Effector CD8-positive, alpha-beta T cell (primary cell): ENCODE measurements at regions not wholly inside any gene's neighbourhood (a gene's known extent, or its start where the extent isn't known, plus 50 kb on each side); places are given as distances from the start of the nearest gene placed in this dataset.
A peak's percentile ranks its signal among the peaks of the same experiment; 100 is the strongest.

ENCODE experiments used
- DNase-seq: peaks from one replicate; lab custom pipeline; 2025; lab: John Stamatoyannopoulos, UW

GRCh38 chr9:129330711-129331492, 152.8 kb upstream of the IER5L start:
- no peak for DNase-seq

DNA sequence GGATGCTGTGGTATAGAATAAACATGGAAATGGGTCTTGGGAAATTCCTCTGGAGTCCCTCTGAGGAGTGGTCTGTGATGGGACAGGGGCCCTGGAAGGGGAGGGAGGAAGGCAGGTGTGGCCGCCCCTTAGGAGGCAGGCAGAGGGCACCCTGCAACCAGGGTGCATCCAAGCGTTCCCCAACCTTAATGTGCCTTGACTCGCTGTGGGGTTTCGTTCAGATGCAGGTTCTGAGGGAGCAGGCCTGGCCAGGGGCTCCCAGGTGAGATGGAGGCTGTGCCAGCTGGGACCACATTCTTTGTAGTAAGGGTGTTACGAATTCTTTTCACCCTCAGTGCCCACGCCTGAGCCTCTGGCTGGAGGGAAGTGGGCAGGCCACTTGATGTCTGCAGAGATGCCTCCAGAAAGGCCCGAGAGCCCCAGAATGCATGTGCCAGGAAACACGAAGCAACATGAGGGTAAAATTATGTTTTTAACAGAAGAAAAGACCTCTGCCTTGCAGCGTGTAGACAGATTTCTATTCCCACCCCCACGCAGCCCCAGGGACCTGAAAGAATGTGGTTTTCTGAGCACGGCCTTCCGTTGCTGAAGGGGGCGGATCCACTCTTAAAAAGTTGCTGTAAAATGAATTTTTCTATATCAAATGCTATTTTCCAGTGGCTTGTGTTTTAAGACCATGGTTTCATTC, 150.4 kb upstream of the IER5L start:
- DNase-seq: no peak

- no peak for DNase-seq
These were observed 149.7 kb upstream of the IER5L start for GRCh38 chr9:129327552-129328328.

DNA sequence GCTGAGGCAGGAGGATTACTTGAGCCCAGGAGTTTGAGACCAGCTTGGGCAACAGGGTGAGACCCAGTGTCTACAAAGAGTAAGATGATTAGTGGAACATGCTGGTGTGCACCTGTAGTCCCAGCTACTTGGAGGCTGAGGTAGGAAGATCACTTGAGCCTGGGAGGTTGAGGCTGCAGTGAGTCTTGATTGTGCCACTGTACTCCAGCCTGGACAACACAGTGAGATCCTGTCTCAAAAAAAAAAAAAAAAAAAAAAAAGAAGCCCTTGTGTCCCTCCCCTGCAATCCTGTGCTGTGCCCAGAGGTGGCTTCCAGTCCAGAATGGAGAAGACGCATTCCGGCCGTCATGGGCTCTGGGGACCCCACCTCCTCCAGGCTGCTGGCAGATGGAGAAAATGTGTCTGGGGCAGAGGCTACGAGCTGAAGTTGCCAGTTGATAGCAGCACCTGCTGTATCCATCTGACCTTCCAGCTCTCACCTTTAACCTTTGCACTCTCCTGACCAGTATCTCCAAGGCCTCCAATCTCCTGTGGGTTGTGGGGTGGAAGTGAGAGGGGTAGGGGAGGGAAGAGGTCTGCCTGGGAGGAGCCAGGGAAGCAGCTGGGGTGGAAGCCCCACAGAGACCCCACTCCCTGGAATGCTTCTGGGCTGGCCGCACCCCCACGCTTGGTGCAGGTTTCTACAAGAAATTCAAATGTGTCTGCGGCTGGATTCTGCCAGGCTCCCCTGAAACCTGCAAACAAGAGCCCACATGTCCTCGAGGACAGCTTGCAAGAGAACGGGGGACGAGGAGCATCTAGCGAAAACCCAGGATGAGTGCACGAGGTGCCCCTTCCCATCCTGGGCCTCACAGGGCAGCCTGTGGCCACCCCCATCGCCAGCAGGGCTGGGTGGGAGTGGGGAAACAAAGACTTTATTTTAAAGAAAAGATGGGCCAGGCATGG, 148.3 kb upstream of the IER5L start:
- no peak for DNase-seq

- no peak for DNase-seq
These were observed 146.9 kb upstream of the IER5L start for GRCh38 chr9:129324808-129325502.

GRCh38 chr9:129323999-129324553, 146.0 kb upstream of the IER5L start:
- no peak for DNase-seq

GRCh38 chr9:129323376-129323998, 145.4 kb upstream of the IER5L start:
- DNase-seq: no peak

GRCh38 chr9:129322641-129323375, 144.7 kb upstream of the IER5L start:
- DNase-seq: no peak

DNA sequence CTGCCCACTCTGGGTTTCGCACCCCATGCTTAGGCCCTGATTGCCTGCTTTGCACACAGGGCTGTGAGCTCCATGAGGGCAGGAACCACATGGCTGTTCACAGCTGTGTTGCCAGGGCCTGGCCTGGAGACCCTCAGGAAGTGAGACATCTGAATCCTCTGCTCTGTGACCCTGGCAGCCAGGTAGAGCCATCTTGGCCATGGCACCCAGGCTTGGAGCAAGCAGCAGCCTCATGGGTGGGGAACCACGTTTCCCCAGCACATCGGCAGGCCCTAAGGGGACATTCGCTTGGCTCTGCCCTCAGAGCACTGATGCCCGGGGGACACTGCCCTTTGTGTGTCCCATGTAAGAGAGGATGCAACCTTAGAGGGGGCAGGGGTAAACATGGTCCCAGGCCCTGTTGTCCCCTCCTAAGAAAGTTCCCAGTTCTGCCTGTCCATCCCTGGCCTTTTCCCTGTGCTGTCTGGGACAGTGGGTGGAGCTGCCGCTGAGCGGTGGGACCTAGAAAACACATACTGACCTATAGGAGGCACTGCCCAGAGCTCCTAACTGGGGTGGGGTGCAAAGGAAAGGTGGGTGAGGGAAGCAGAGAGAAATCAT, 144.1 kb upstream of the IER5L start:
- DNase-seq: no peak

DNA sequence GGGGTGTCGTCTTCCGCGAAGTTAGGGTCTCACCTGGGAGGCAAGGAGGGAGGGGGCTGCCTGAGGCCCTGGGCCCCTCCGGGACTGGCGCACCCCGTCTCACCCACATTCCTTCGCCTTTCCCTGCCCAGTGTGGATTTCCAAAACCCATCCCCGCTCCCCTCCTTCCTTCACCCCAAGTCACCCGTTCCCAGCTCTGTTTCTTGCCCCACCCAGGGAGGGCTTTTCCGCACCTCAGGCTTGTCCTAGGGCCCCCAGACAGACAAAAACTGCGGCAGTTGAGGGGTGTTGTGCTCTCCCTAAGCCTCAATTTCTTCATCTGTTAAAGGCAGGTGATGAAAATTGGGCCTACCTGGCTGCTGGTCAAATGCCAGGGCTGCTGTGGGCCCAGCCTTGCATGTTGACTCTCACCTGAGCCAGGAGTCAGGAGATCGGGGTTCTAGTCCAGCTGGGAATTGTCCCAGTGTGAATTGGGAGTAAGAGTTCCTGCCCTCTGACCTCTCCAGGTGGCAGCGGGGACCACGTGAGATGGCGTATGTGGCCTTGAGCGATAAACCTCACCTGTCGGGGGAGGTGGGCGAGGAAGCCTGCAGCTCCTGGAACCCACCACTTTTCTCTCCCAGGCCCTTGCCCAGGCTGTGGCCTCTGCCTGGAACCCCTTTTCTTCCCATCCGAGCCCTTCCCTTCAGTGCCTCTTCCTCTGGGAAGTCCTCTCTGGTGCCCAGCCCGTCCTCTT, 143.4 kb upstream of the IER5L start:
- no peak for DNase-seq

DNA sequence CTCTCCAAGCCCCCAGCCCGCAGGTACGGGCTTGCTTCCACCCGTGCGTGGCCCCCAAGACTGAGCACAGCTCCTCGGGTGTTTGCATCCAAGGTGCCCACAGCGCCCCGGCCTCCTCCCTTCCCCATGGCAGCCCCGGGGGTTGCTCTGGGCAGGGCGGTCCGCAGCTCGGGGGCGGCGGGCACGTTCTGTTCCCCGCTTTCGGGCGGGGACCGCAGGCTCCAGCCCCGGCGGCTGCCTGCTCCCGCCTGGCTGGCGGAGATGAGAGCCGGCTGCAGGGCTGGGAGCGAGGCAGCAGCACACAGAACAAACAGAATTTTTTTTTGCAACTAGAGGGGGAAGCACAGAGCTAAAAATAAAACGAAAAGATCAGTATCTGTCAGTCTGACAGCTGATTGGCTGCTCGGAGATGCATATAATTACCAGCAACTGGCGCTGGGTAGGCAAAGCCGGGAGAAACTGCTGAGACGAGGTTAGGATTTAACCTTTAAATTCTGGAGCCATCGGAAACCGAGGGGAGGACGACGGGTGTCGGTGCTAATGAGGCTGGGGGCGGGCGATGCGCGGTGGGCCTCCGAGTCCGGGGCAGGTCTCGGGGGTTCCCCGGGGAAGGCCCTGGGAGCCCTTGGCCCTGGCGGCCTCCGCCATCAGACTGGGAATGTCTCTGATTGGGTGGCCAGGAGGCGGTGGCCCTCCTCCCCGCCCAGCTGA, 142.7 kb upstream of the IER5L start:
- peak; percentile 55 for DNase-seq

- no peak for DNase-seq
These were observed 141.9 kb upstream of the IER5L start for GRCh38 chr9:129319938-129320481.

DNA sequence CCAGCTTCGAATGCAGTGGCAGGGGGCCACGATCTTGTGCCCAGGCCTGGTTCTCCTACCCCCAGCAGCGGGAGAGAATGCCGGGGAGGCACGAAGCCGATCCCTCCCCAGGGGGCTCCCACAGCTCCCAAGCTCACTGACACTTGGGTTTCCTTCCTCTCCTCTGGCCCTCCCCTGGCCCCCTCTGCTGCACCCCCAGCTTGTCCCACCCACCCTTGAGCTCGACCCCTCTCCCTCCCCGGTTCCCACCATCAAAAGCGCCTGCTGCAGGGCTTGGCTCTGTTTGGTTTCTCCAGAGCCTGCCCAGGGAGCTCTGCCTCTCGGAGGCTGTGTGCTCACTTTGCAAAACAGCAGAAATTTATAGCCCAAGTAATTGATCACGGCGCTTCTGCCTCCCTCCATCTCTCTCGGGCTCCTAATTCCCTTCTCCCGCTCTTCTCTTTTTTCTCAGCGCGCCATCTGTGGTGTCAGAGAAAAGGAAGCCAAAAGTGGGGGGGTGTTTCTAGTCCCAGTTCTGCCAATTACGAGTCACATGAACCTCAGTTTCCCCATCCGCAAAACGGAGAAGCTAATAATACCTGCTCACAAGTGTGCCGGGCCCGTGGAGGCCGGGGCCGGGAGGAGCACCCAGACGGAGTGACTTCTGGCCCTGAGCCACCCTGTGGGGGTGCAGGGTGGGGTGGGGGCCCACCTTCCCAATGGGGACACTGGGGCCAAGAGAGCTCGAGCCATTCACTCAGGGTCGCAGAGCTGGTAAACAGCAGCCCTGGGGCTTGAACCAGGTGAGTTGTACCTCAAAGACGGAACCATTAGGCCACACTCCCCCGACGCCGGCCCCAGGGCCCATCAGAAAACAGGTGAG, 141.2 kb upstream of the IER5L start:
- DNase-seq: no peak

- DNase-seq: no peak
These were observed 140.3 kb upstream of the IER5L start for GRCh38 chr9:129318121-129319075.
